Transverse colon (tissue), 4 donors: ENCODE measurements at regions not wholly inside any gene's neighbourhood (a gene's known extent, or its start where the extent isn't known, plus 50 kb on each side); places are given as distances from the start of the nearest gene placed in this dataset.
"Not testable (repeated sequence)": the region's sequence is repeated elsewhere in the genome, so short reads cannot be mapped to it uniquely, and the experiment has no call there.

ENCODE experiments used
- DNase-seq: peaks from one replicate; pipeline ENCODE4 v3.0.0-alpha.2; 2019
- H3K27ac ChIP-seq, 4 donors: fragments of 200-600 bp; sonication (generic); 2 replicates each; pipeline ENCODE4 v1.5.1; 2016 to 2018; ENCODE audit warnings: inconsistent platforms in 4 of 4
- H3K27me3 ChIP-seq: fragments of 200-600 bp; sonication (generic); 2 replicates; pipeline ENCODE4 v1.5.1; 2017; ENCODE audit warnings: inconsistent platforms
- H3K36me3 ChIP-seq, 4 donors: fragments of 200-600 bp; sonication (generic); 2 replicates each; pipeline ENCODE4 v1.5.1; 2017 to 2019; ENCODE audit warnings: inconsistent platforms in 4 of 4
- H3K4me1 ChIP-seq, 4 donors: fragments of 200-600 bp; sonication (generic); 2 replicates each; pipeline ENCODE4 v1.5.1; 2017 to 2020; ENCODE audit warnings: inconsistent platforms in 4 of 4
- H3K4me3 ChIP-seq, 4 donors: fragments of 200-600 bp; sonication (generic); 1 replicate in 1 of 4; 2 replicates in 3 of 4; pipeline versions ENCODE4 v1.5.1 to v1.6.1; 2017 to 2019; ENCODE audit warnings: inconsistent platforms in 4 of 4
- H3K9me3 ChIP-seq, 2 donors: fragments of 200-600 bp; sonication (generic); 2 replicates each; pipeline ENCODE4 v1.5.1; 2017 to 2019; ENCODE audit warnings: inconsistent platforms in 2 of 2
- CTCF ChIP-seq, 5 experiments: fragments of 200-600 bp in 3 of 5; fragments of 450-650 bp in 2 of 5; sonication (generic) in 3 of 5; IDR thresholded peaks; 1 replicate in 2 of 5; 2 replicates in 3 of 5; pipeline ENCODE4 v1.5.1; 2016 to 2017; ENCODE audit warnings: antibody characterized with exemption in 5 of 5, inconsistent platforms in 3 of 5, mild to moderate bottlenecking in 2 of 5, moderate library complexity in 1 of 5
- EP300 ChIP-seq: sonication (generic); formaldehyde crosslinking; IDR thresholded peaks from one replicate; pipeline ENCODE4 v1.6.1; 2017; ENCODE audit warnings: antibody characterized with exemption, low read depth
- POLR2A ChIP-seq: fragments of 450-650 bp; IDR thresholded peaks from one replicate; pipeline ENCODE4 v1.6.1; 2016; ENCODE audit warnings: antibody characterized with exemption, mild to moderate bottlenecking, moderate library complexity
- POLR2AphosphoS5 ChIP-seq, 3 donors: sonication (generic); formaldehyde crosslinking; IDR thresholded peaks; one replicate each; pipeline ENCODE4 v1.6.1; 2016; ENCODE audit warnings: antibody characterized with exemption in 3 of 3
- WGBS, 2 donors: methylation state at CpG; one replicate each; pipeline ENCODE4 v1.1.5; 2018; ENCODE audit warnings: low coverage in 1 of 2; 5-methylcytosine and 5-hydroxymethylcytosine counted together
- in situ Hi-C, 4 donors: fragments of 200-750 bp; cut with MboI; loops; one replicate each; pipeline versions ENCODE4 v1.15.0 to v1.15.1; 2017; ENCODE audit warnings: low sequenced_read_pairs in 3 of 4, low pct_ligation_motif_present in 1 of 4, low pct_unique_long_range_greater_than_20kb in 1 of 4
- intact Hi-C: fragments of 100-400 bp; cut with DNase I; formaldehyde crosslinking; loops from one replicate; pipeline ENCODE4 v1.15.1; 2023; ENCODE audit warnings: low total_unique reads

GRCh38 chr10:35778306-35778705 lies 136.2 kb upstream of the FZD8 start:
- DNase-seq: no peak
- no peak for TF ChIP-seq EP300
- no peak for TF ChIP-seq POLR2AphosphoS5 (IDR thresholded peaks at IDR 0.05)
- no peak for TF ChIP-seq CTCF (IDR thresholded peaks at IDR 0.05)
- TF ChIP-seq POLR2A: no peak
- Histone ChIP-seq H3K4me1 (peaks cover 0 to 1% (median 0%) of the 10 kb centered on the region in 4 donors), H3K9me3 (no peaks in the 10 kb centered on the region), H3K27me3 (no peaks in the 10 kb centered on the region), H3K4me3 (no peak overlapping the region), H3K36me3 (no peaks in the 10 kb centered on the region), H3K27ac (no peak overlapping the region)
- intact Hi-C loops: no loop called here
- WGBS, 2 donors: 57 to 68% methylated on average over 5 to 6 of the region's 6 CpGs
- in situ Hi-C loops: no loop called here

GRCh38 chr10:35776557-35776956 lies 134.5 kb upstream of the FZD8 start:
- H3K36me3 ChIP-seq, intact Hi-C loops, H3K27ac ChIP-seq, H3K9me3 ChIP-seq, H3K27me3 ChIP-seq, H3K4me1 ChIP-seq, in situ Hi-C loops, DNase-seq, H3K4me3 ChIP-seq: not testable (repeated sequence)

GRCh38 chr10:35774109-35774508 lies 132.0 kb upstream of the FZD8 start:
- Histone ChIP-seq H3K4me3 (no peak overlapping the region), H3K4me1 (peaks cover 0 to 14% (median 5%) of the 10 kb centered on the region in 4 donors), H3K9me3 (no peaks in the 10 kb centered on the region), H3K27me3 (no peaks in the 10 kb centered on the region), H3K36me3 (no peaks in the 10 kb centered on the region), H3K27ac (no peak overlapping the region)
- no peak for DNase-seq
- TF ChIP-seq CTCF (IDR thresholded peaks at IDR 0.05): no peak
- no peak for TF ChIP-seq POLR2A
- no peak for TF ChIP-seq POLR2AphosphoS5 (IDR thresholded peaks at IDR 0.05)
- no peak for TF ChIP-seq EP300
- in situ Hi-C loops (no loop called here), intact Hi-C loops (no loop called here)
- WGBS, 2 donors: 86 to 90% methylated on average over 3 of the region's 3 CpGs

- H3K4me3 ChIP-seq: no peak overlapping the region
- WGBS, 2 donors: 35 to 62% methylated on average over 2 to 4 of the region's 4 CpGs
- peak; percentile 16 for DNase-seq
- in situ Hi-C loops (no loop called here), intact Hi-C loops (no loop called here)
- H3K36me3 ChIP-seq: no peaks in the 10 kb centered on the region
- no peak for TF ChIP-seq CTCF (IDR thresholded peaks at IDR 0.05)
- no peak for TF ChIP-seq EP300
- no peak for TF ChIP-seq POLR2AphosphoS5 (IDR thresholded peaks at IDR 0.05)
- no peak for TF ChIP-seq POLR2A
- H3K27ac ChIP-seq: no peak overlapping the region
- H3K9me3 ChIP-seq: no peaks in the 10 kb centered on the region
- peaks cover 0 to 27% (median 10%) of the 10 kb centered on the region in 4 donors for H3K4me1 ChIP-seq
- H3K27me3 ChIP-seq: no peaks in the 10 kb centered on the region
Observed at GRCh38 chr10:35770817-35771355, 128.8 kb upstream of the FZD8 start.

- H3K4me3 ChIP-seq: no peak overlapping the region
- in situ Hi-C loops: no loop called here
Observed at GRCh38 chr10:35769795-35770194, 127.7 kb upstream of the FZD8 start.

More at GRCh38 chr10:35769795-35770194, 127.7 kb upstream of the FZD8 start:
- H3K4me1 ChIP-seq: peaks cover 0 to 35% (median 10%) of the 10 kb centered on the region in 4 donors
- TF ChIP-seq EP300 (no peak), CTCF (IDR thresholded peaks at IDR 0.05) (no peak), POLR2A (no peak), POLR2AphosphoS5 (IDR thresholded peaks at IDR 0.05) (no peak)
- H3K27ac ChIP-seq: no peak overlapping the region
- no peak for DNase-seq
- no peaks in the 10 kb centered on the region for H3K27me3 ChIP-seq
- H3K9me3 ChIP-seq: no peaks in the 10 kb centered on the region
- intact Hi-C loops: no loop called here
- no peaks in the 10 kb centered on the region for H3K36me3 ChIP-seq
